COLO668 (cell line): ENCODE measurements at regions not wholly inside any gene's neighbourhood (a gene's known extent, or its start where the extent isn't known, plus 50 kb on each side); places are given as distances from the start of the nearest gene placed in this dataset.
"Not testable (repeated sequence)": the region's sequence is repeated elsewhere in the genome, so short reads cannot be mapped to it uniquely, and the experiment has no call there.

Experiments
- DNase-seq: peaks from one replicate; lab custom pipeline; 2025; ENCODE audit not compliant: unreplicated experiment; lab: John Stamatoyannopoulos, UW

DNA sequence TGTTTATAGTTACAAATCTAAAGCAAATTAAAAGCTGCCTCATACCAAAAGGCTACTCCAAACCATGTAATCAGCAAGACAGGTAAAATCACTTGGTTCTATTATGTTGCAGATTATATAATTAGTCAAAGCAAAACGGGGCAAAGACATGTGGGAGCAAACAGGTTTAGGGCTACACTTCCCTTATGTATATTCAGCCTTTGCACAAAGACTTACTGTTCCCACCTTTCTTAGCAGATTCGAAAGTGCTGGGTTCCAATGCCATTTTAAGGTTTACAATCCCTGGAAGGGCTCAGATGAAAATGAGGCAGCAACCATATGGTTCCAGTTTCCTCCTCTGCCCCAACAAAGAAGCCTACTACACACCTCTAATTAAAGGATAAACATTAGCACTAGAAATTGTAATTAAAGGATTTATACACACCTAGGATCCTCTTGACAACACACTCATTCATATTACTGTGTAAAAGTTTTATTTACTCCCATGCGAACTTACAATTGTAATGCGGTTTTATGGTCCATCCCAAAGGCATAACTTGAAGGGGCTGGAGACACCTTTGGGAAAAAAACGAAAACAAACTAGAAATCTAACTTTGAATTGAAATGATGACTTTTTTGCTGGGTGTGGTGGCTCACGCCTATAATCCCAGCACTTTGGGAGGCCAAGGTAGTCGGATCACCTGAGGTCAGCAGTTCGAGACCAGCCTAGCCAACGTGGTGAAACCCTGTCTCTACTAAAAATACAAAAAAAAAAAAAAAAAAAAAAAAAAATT lies 117.3 kb upstream of the PKN2 start:
- no peak for DNase-seq

DNA sequence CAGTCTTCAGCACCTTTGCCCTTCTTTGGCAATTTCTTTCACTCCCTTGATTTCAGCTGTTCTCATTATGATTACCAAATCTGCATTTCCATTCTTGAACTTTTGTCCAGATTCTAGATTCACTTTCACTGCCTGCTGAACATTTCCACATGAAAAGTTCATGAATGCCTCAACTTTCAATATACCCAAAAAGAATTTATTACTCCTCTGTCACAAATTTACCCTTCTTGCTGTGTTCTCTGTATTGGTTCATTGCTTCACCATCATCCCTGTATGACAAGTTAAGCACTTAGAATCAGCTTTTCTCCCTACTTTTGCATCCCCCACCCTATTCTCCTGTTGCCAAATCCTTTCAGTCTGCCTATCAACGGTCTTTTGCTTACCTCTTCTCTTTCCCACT lies 112.6 kb upstream of the PKN2 start:
- no peak for DNase-seq

GRCh38 chr1:88579598-88579997 lies 104.5 kb upstream of the PKN2 start:
- DNase-seq: no peak

DNA sequence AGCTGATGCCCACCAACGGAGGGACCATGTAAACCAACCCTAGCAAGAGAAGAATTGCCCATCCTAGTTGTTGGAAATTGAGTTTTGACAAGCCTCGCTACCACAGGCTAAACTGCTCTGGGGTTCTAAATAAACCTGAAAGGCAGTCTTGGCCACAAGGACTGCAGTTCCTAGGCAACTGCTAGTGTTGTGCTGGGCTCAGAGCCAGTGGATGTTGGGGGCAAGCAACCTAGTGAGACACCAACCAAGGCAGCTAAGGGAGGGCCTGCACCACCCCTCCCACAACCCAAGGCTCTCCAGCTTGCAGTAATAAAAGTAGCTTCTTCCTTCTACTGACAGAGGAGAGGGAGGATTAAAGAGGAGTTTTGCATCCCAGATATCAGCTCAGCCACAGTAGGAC lies 102.4 kb upstream of the PKN2 start:
- DNase-seq: no peak

DNA sequence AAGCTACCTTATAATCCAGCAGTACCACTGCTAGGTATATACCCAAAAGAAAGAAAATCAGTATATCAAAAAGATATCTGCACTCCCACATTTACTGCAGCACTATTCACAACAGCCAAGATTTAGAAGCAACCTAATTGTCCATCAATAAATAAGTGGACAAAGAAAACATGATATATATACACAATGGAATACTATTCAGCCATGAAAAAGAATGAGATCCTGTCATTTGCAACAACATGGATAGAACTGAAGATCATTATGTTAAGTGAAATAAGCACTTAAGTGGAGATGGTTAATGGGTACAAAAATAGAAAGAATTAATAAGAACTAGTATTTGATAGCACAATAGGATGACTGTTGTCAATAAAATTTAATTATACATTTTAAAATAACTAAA lies 90.7 kb upstream of the PKN2 start:
- DNase-seq: no peak

DNA sequence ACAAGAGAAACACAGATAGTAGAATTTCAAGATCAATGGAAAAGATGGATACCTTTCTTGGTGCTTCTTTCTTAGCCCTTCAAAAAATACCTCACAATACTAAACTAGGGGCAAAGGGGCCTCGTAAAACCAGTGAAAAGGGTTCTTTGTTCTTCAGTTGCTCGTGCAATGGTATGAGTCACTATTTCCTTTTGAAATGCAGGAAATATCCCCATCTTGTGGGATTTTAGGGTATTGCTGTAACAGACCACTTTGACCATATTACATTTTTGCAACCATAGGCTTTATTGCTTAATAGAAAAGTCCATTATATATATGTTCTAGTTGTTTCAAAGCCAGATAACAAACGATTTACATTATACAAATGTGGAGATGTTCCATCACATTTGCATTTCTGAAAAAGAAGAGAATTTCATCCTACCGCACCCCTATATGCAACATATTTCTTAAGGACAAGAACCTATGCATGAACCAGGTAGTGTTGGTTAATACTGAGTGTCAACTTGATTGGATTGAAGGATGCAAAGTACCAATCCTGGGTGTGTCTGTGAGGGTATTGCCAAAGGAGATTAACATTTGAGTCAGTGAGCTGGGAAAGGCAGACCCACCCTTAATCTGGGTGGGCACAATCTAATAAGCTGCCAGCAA lies 88.6 kb upstream of the PKN2 start:
- no peak for DNase-seq

DNA sequence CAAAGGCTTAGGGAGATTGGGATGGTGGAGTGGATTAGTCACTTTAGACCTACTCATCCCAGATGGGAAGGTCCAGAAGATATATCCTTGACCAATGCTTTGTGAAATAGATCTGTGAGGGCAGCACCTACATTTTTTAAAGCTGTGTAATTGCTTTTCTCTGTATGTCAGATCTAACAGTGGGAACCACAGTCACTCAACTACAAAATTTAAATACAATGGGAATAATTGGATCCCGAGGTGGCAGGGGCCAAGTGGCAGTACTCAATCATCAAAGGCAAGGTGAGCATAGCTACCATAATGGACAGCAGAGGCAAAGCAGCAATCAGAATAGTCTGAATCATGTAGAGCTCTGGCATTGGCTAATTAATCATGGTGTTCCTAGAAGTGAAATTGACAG lies 86.1 kb upstream of the PKN2 start:
- not testable (repeated sequence) for DNase-seq

GRCh38 chr1:88608139-88608943 lies 75.7 kb upstream of the PKN2 start:
- no peak for DNase-seq

DNA sequence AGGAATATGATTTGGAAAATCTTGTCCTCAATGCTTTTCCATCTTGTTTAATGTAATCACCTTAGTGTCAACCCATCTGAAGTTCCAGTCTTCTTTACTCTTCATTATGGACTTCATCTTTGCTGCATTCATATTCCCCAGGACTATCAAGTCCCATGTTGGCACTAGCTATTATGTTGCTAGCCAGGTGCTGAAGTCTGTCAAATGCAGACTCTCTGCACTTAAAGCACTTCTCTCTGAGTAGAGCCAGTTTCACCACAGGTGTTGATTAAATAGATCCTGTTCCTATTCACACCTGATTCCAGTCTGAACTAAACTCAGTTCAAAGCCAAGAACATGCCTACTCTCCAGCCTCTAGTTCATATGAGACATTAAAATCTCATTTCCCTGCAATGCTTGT lies 75.0 kb upstream of the PKN2 start:
- DNase-seq: peak; percentile 32

DNA sequence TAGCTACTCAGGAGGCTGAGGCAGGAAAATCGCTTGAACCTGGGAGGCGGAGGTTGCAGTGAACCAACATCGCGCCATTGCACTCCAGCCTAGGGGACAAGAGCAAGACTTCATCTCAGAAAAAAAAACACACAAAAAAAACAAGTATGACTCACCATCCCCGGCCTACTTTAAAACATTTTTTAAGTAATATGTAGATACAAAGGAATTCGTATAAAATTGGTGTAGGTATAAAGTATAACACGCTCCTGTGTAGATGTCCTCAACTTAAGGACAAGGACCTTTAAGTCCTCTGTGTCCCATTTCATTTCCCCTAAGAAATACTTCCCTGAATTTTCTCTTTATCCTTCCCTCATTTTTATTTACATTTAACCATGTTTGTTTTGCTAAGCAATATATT lies 73.4 kb upstream of the PKN2 start:
- DNase-seq: no peak

- no peak for DNase-seq
Observed at GRCh38 chr1:88612292-88612691, 71.8 kb upstream of the PKN2 start.

GRCh38 chr1:88612773-88613172 lies 71.3 kb upstream of the PKN2 start:
- peak; percentile 70 for DNase-seq

DNA sequence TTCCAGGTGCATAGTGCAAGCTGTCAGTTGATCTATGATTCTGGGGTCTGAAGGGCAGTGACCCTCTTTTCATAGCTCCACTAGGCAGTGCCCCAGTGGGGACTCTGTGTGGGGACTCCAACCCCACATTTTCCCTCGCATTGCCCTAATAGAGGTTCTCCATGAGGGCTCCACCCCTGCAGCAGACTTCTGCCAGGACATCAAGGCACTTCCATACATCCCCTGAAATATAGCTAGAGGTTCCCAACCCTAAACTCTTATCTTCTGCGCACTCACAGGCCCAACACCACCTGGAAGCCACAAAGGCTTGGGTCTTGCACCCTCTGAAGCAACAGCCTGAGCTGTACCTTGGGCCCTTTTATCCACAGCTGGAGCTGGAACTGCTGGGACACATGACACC lies 65.7 kb upstream of the PKN2 start:
- DNase-seq: no peak

GRCh38 chr1:88623101-88623500 lies 61.0 kb upstream of the PKN2 start:
- not testable (repeated sequence) for DNase-seq
